Heart right ventricle (tissue), 16 donors: ENCODE measurements at regions not wholly inside any gene's neighbourhood (a gene's known extent, or its start where the extent isn't known, plus 50 kb on each side); places are given as distances from the start of the nearest gene placed in this dataset.

Source experiments
- ATAC-seq, 8 donors: fragments of 200-7000 bp; cut with Tn5 transposase; one replicate each; pipeline ENCODE4 v1.9.1; 2020; ENCODE audit warnings: mild to moderate bottlenecking in 8 of 8, moderate library complexity in 8 of 8, moderate number of reproducible peaks in 1 of 8
- DNase-seq, 2 donors: peaks; one replicate each; pipeline ENCODE4 v3.0.0-alpha.2; 2020
- H3K27ac ChIP-seq, 10 donors: fragments of 200-600 bp; sonication (generic) in 2 of 10; one replicate each; pipeline versions ENCODE4 v1.5.0 to v1.8.0; 2020 to 2022; ENCODE audit warnings: mild to moderate bottlenecking in 3 of 10
- H3K27me3 ChIP-seq, 7 donors: fragments of 200-600 bp; one replicate each; pipeline ENCODE4 v1.8.0; 2021 to 2022; ENCODE audit warnings: mild to moderate bottlenecking in 2 of 7
- H3K36me3 ChIP-seq, 9 donors: fragments of 200-600 bp; sonication (generic) in 1 of 9; one replicate each; pipeline versions ENCODE4 v1.5.0 to v1.8.0; 2020 to 2022; ENCODE audit warnings: mild to moderate bottlenecking in 2 of 9
- H3K4me1 ChIP-seq, 9 donors: fragments of 200-600 bp; sonication (generic) in 1 of 9; one replicate each; pipeline versions ENCODE4 v1.5.0 to v1.8.0; 2020 to 2022; ENCODE audit warnings: mild to moderate bottlenecking in 4 of 9
- H3K4me3 ChIP-seq, 10 donors: fragments of 200-600 bp; sonication (generic) in 2 of 10; one replicate each; pipeline versions ENCODE4 v1.5.0 to v1.8.0; 2020 to 2022; ENCODE audit warnings: mild to moderate bottlenecking in 7 of 10, moderate library complexity in 2 of 10
- H3K9me3 ChIP-seq, 11 donors: fragments of 200-600 bp in 10 of 11; sonication (generic) in 2 of 11; one replicate each; pipeline versions ENCODE4 v1.5.0 to v1.8.0; 2013 to 2022; ENCODE audit warnings: mild to moderate bottlenecking in 2 of 11, control low read depth in 1 of 11, moderate library complexity in 1 of 11
- WGBS, 2 donors: extraction: QIAGEN DNeasy Blood & Tissue Kit; methylation state at CpG; one replicate each; pipeline ENCODE4 v1.1.7; 2013; ENCODE audit warnings: inconsistent platforms in 1 of 2; 5-methylcytosine and 5-hydroxymethylcytosine counted together
- intact Hi-C, 10 donors: fragments of 100-400 bp; cut with DNase I; formaldehyde crosslinking; loops; one replicate each; pipeline versions ENCODE4 v1.11.1 to v1.14.2; 2022
- TF ChIP-seq, protein P1 (sequence below), 9 donors: fragments of 200-600 bp; sonication (generic) in 2 of 9; IDR thresholded peaks; one replicate each; pipeline versions ENCODE4 v1.5.0 to v1.8.0; 2021 to 2022; ENCODE audit warnings: antibody characterized with exemption in 9 of 9, mild to moderate bottlenecking in 5 of 9, moderate library complexity in 1 of 9
- donor health status: Arrhythmogenic right ventricular cardiomyopathy.
- donor health status: ischemic (EF 13 %, LVEDD 7.1; RV severe dilation, severe dysfunction).
- donor health status: healthy with polysubstance abuse.
- donor health status: DM: no; HTN: yes; CAD: no.
- donor health status: DM: no; HTN: no; CAD: no.
- donor health status: ischemic (EF 25% LVEDD 6.9; RV normal size, moderate dysfunction).
- donor health status: ischemic (EF 25% LVEDD 5.7; RV mildly dilated, moderate dysfunction).
- donor health status: healthy.
- donor health status: DM: yes; HTN: yes; CAD: no.
- donor health status: Ischemic cardiomyopathy.
- donor health status: ischemic (EF 35%, LVEDD 5.7; RV mildly dilated, moderate dysfunction).
- donor health status: nonischemic (EF 11% LVEDD 7.7; RV severe dilation, severe dysfunction).
- donor health status: DM: yes; HTN: yes; CAD: no.
- donor health status: PGD.
- donor health status: ischemic (EF 29% LVEDD 5.4; RV normal size, mild dysfunction).
- donor health status: nonischemic (EF 23%, LVEDD 6.1; RV moderate dilation, normal function).

DNA sequence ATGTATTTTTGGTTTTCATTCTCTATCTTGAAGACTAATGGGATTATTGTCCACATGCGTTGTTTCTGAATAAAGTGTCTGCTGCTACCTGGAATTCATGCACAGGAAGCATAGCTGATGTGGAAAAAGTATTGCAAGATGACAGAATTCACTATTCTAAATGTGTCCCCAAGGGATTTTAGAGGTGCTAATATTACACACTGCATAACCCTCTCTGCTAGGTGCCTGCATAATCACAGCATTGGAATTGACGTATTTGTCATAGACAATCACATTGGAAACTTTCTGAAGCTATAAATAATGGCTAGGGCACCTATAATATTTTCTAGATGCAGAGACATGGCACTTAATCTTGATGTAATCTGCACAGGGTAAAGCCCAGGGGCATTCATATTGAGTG lies 496.1 kb downstream of the JRKL start:
- TF ChIP-seq, protein P1, sequence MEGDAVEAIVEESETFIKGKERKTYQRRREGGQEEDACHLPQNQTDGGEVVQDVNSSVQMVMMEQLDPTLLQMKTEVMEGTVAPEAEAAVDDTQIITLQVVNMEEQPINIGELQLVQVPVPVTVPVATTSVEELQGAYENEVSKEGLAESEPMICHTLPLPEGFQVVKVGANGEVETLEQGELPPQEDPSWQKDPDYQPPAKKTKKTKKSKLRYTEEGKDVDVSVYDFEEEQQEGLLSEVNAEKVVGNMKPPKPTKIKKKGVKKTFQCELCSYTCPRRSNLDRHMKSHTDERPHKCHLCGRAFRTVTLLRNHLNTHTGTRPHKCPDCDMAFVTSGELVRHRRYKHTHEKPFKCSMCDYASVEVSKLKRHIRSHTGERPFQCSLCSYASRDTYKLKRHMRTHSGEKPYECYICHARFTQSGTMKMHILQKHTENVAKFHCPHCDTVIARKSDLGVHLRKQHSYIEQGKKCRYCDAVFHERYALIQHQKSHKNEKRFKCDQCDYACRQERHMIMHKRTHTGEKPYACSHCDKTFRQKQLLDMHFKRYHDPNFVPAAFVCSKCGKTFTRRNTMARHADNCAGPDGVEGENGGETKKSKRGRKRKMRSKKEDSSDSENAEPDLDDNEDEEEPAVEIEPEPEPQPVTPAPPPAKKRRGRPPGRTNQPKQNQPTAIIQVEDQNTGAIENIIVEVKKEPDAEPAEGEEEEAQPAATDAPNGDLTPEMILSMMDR (IDR thresholded peaks at IDR 0.05) = no peak
- intact Hi-C loops = no loop called here
- Histone ChIP-seq H3K4me3 (no peak overlapping the region), H3K4me1 (no peaks in the 10 kb centered on the region), H3K36me3 (no peaks in the 10 kb centered on the region), H3K27me3 (no peaks in the 10 kb centered on the region), H3K9me3 (peaks cover 0 to 18% (median 0%) of the 10 kb centered on the region in 11 donors), H3K27ac (no peak overlapping the region)
- DNase-seq = no peak
- ATAC-seq = no peak
- WGBS, 2 donors = 87 to 93% methylated on average over 2 of the region's 2 CpGs

DNA sequence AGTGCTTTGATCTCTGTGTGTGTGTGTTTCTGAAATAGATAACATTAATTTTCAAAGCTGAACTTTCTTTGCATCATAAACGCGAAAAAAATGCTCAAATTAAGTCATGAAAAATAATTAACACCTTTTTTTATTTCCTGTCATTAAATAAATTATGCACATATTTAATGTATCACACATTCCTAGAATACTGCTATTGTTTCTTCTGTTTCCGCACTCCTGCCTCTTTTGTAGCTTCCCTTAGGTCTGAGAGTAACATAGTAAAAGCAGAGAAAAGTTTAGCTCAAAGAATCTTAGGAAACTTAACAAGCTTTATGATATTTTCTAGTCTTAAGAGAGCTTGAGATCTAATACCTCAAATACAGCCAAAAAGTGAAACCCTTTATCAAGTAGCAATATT lies 504.2 kb downstream of the JRKL start:
- H3K9me3 ChIP-seq = peaks cover 0 to 5% (median 0%) of the 10 kb centered on the region in 11 donors
- TF ChIP-seq, protein P1 (IDR thresholded peaks at IDR 0.05) = no peak
- H3K4me1 ChIP-seq = no peaks in the 10 kb centered on the region
- no peak overlapping the region for H3K4me3 ChIP-seq
- no peak overlapping the region for H3K27ac ChIP-seq
- intact Hi-C loops = no loop called here
- 74 to 88% methylated on average over 3 of the region's 3 CpGs for WGBS, 2 donors
- ATAC-seq (no peak), DNase-seq (no peak)
- no peaks in the 10 kb centered on the region for H3K36me3 ChIP-seq
- no peaks in the 10 kb centered on the region for H3K27me3 ChIP-seq

DNA sequence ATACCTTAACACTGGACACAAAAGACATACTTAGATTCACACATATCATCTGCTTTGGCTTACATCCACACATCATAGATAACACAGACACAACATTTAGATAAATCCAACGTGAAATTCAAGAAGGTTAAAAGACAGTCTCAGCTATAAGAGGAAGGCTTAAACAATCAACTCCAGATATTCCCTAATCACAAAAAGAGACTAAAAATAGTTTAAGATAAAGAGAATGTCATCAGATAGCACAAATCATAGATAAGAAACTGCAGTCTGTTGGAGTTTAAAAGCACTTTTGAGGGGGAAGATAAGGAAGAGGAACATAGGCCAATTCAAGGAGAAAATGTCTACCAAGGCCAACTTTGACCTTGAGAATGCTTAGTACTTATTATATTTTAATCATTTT lies 504.8 kb downstream of the JRKL start:
- no peaks in the 10 kb centered on the region for H3K36me3 ChIP-seq
- intact Hi-C loops = no loop called here
- TF ChIP-seq, protein P1 (IDR thresholded peaks at IDR 0.05) = no peak
- H3K4me1 ChIP-seq = no peaks in the 10 kb centered on the region
- no peaks in the 10 kb centered on the region for H3K27me3 ChIP-seq
- DNase-seq (no peak), ATAC-seq (no peak)
- no peak overlapping the region for H3K27ac ChIP-seq
- H3K4me3 ChIP-seq = no peak overlapping the region
- 9 to 11% methylated on average over 1 of the region's 1 CpG for WGBS, 2 donors
- H3K9me3 ChIP-seq = peaks cover 0 to 9% (median 0%) of the 10 kb centered on the region in 11 donors

DNA sequence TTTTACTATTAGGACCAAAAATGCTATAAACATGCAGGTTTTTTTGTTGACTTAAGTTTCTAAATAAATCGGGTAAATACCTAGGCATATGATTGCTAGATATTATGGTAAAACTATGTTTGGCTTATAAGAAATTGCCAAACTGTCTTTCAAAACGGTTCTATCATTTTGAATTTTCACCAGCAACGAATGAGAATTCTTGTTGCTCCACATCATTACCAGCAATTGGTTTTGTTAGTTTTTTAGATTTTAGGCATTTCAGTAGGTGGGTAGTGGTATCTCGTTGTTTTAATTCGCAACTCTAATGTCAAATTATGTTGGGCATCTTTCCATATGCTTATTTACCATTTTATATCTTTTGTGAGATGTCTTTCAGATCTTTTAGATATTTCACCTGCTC lies 510.2 kb downstream of the JRKL start:
- Histone ChIP-seq H3K27me3 (no peaks in the 10 kb centered on the region), H3K36me3 (no peaks in the 10 kb centered on the region), H3K9me3 (peaks cover 0 to 19% (median 0%) of the 10 kb centered on the region in 11 donors), H3K4me1 (peaks cover 0 to 4% (median 0%) of the 10 kb centered on the region in 9 donors), H3K4me3 (no peak overlapping the region), H3K27ac (no peak overlapping the region)
- 68 to 86% methylated on average over 5 of the region's 5 CpGs for WGBS, 2 donors
- TF ChIP-seq, protein P1 (IDR thresholded peaks at IDR 0.05) = no peak
- ATAC-seq (no peak), DNase-seq (no peak)
- intact Hi-C loops = no loop called here
